ENCODE measurements at regions not wholly inside any gene's neighbourhood (a gene's known extent, or its start where the extent isn't known, plus 50 kb on each side); places are given as distances from the start of the nearest gene placed in this dataset.

GRCh38 chr7:84640637-84641036, 446.0 kb upstream of the SEMA3A start:
- DNase-seq: no peak
- no peaks in the 10 kb centered on the region for H3K27me3 ChIP-seq (ENCODE audit: control insufficient read depth, insufficient read depth)
- peaks cover 4% of the 10 kb centered on the region for H3K4me1 ChIP-seq (ENCODE audit: control insufficient read depth, insufficient read depth, low read length)
- no peak overlapping the region for H3K27ac ChIP-seq (ENCODE audit: low read length)
- H3K4me3 ChIP-seq (ENCODE audit: low read length): no peak overlapping the region
- WGBS: 84% methylated on average over 1 of the region's 1 CpG
- H3K9me3 ChIP-seq (ENCODE audit: control insufficient read depth, low read length): no peaks in the 10 kb centered on the region
- intact Hi-C loops (cut with DNase I): no loop called here
- ATAC-seq: no peak

- intact Hi-C loops (cut with DNase I): no loop called here
- no peak for ATAC-seq
These were observed 443.7 kb upstream of the SEMA3A start for GRCh38 chr7:84638339-84638697.

GRCh38 chr7:84637568-84638338, 443.2 kb upstream of the SEMA3A start:
- WGBS: 71% methylated on average over 2 of the region's 2 CpGs

More at GRCh38 chr7:84638339-84638697, 443.7 kb upstream of the SEMA3A start:
- no peak for DNase-seq
- no peaks in the 10 kb centered on the region for H3K9me3 ChIP-seq (ENCODE audit: control insufficient read depth, low read length)
- H3K27me3 ChIP-seq (ENCODE audit: control insufficient read depth, insufficient read depth): no peaks in the 10 kb centered on the region
- no peak overlapping the region for H3K27ac ChIP-seq (ENCODE audit: low read length)
- no peak overlapping the region for H3K4me3 ChIP-seq (ENCODE audit: low read length)
- peaks cover 4% of the 10 kb centered on the region for H3K4me1 ChIP-seq (ENCODE audit: control insufficient read depth, insufficient read depth, low read length)

GRCh38 chr7:84631913-84632312, 437.3 kb upstream of the SEMA3A start:
- intact Hi-C loops (cut with DNase I): no loop called here
- ATAC-seq: no peak
- Histone ChIP-seq H3K27ac (ENCODE audit: low read length) (no peak overlapping the region), H3K27me3 (ENCODE audit: control insufficient read depth, insufficient read depth) (no peaks in the 10 kb centered on the region), H3K9me3 (ENCODE audit: control insufficient read depth, low read length) (peaks cover 3% of the 10 kb centered on the region), H3K4me1 (ENCODE audit: control insufficient read depth, insufficient read depth, low read length) (no peaks in the 10 kb centered on the region), H3K4me3 (ENCODE audit: low read length) (no peak overlapping the region)
- no peak for DNase-seq
- WGBS: 83% methylated on average over 4 of the region's 4 CpGs

More at GRCh38 chr7:84637568-84638338, 443.2 kb upstream of the SEMA3A start:
- DNase-seq (no peak), ATAC-seq (peak in 1 of 2 donors; percentile 46)
- intact Hi-C loops (cut with DNase I): no loop called here
- Histone ChIP-seq H3K27ac (ENCODE audit: low read length) (no peak overlapping the region), H3K4me3 (ENCODE audit: low read length) (no peak overlapping the region), H3K9me3 (ENCODE audit: control insufficient read depth, low read length) (no peaks in the 10 kb centered on the region), H3K4me1 (ENCODE audit: control insufficient read depth, insufficient read depth, low read length) (peaks cover 4% of the 10 kb centered on the region), H3K27me3 (ENCODE audit: control insufficient read depth, insufficient read depth) (no peaks in the 10 kb centered on the region)

GRCh38 chr7:84629640-84630318, 435.2 kb upstream of the SEMA3A start:
- Histone ChIP-seq H3K9me3 (ENCODE audit: control insufficient read depth, low read length) (peaks cover 3% of the 10 kb centered on the region), H3K27ac (ENCODE audit: low read length) (no peak overlapping the region), H3K4me1 (ENCODE audit: control insufficient read depth, insufficient read depth, low read length) (no peaks in the 10 kb centered on the region), H3K27me3 (ENCODE audit: control insufficient read depth, insufficient read depth) (no peaks in the 10 kb centered on the region), H3K4me3 (ENCODE audit: low read length) (no peak overlapping the region)
- DNase-seq (no peak), ATAC-seq (no peak)
- intact Hi-C loops (cut with DNase I): no loop called here
- WGBS: 94% methylated on average over 2 of the region's 2 CpGs

- no peaks in the 10 kb centered on the region for H3K27me3 ChIP-seq (ENCODE audit: control insufficient read depth, insufficient read depth)
- peaks cover 3% of the 10 kb centered on the region for H3K9me3 ChIP-seq (ENCODE audit: control insufficient read depth, low read length)
- intact Hi-C loops (cut with DNase I): no loop called here
- ATAC-seq (no peak), DNase-seq (no peak)
- no peak overlapping the region for H3K27ac ChIP-seq (ENCODE audit: low read length)
- WGBS: 97% methylated on average over 3 of the region's 3 CpGs
- no peak overlapping the region for H3K4me3 ChIP-seq (ENCODE audit: low read length)
- no peaks in the 10 kb centered on the region for H3K4me1 ChIP-seq (ENCODE audit: control insufficient read depth, insufficient read depth, low read length)
These were observed 434.6 kb upstream of the SEMA3A start for GRCh38 chr7:84629216-84629615.

- intact Hi-C loops (cut with DNase I): no loop called here
- ATAC-seq (no peak), DNase-seq (no peak)
- Histone ChIP-seq H3K4me3 (ENCODE audit: low read length) (no peak overlapping the region), H3K9me3 (ENCODE audit: control insufficient read depth, low read length) (peaks cover under 1% of the 10 kb centered on the region), H3K27ac (ENCODE audit: low read length) (no peak overlapping the region), H3K4me1 (ENCODE audit: control insufficient read depth, insufficient read depth, low read length) (no peaks in the 10 kb centered on the region), H3K27me3 (ENCODE audit: control insufficient read depth, insufficient read depth) (no peaks in the 10 kb centered on the region)
- WGBS: 75% methylated on average over 2 of the region's 2 CpGs
These were observed 432.7 kb upstream of the SEMA3A start for GRCh38 chr7:84627250-84627649.

GRCh38 chr7:84624927-84625326, 430.3 kb upstream of the SEMA3A start:
- intact Hi-C loops (cut with DNase I): no loop called here
- Histone ChIP-seq H3K4me3 (ENCODE audit: low read length) (no peak overlapping the region), H3K27ac (ENCODE audit: low read length) (no peak overlapping the region), H3K4me1 (ENCODE audit: control insufficient read depth, insufficient read depth, low read length) (no peaks in the 10 kb centered on the region), H3K9me3 (ENCODE audit: control insufficient read depth, low read length) (no peaks in the 10 kb centered on the region), H3K27me3 (ENCODE audit: control insufficient read depth, insufficient read depth) (no peaks in the 10 kb centered on the region)
- WGBS: 87% methylated on average over 2 of the region's 2 CpGs
- DNase-seq (no peak), ATAC-seq (no peak)

- Histone ChIP-seq H3K4me3 (ENCODE audit: low read length) (no peak overlapping the region), H3K4me1 (ENCODE audit: control insufficient read depth, insufficient read depth, low read length) (no peaks in the 10 kb centered on the region), H3K9me3 (ENCODE audit: control insufficient read depth, low read length) (no peaks in the 10 kb centered on the region), H3K27ac (ENCODE audit: low read length) (no peak overlapping the region), H3K27me3 (ENCODE audit: control insufficient read depth, insufficient read depth) (no peaks in the 10 kb centered on the region)
- ATAC-seq: no peak
- DNase-seq: no peak
- intact Hi-C loops (cut with DNase I): no loop called here
- 53% methylated on average over 1 of the region's 1 CpG for WGBS
These were observed 429.9 kb upstream of the SEMA3A start for GRCh38 chr7:84624527-84624926.

- H3K4me3 ChIP-seq (ENCODE audit: low read length): no peak overlapping the region
- ATAC-seq: peak in 1 of 2 donors; percentile 48
- WGBS: 76% methylated on average over 4 of the region's 4 CpGs
These were observed 422.9 kb upstream of the SEMA3A start for GRCh38 chr7:84617265-84618030.

GRCh38 chr7:84614821-84615501, 420.4 kb upstream of the SEMA3A start:
- Histone ChIP-seq H3K4me3 (ENCODE audit: low read length) (no peak overlapping the region), H3K9me3 (ENCODE audit: control insufficient read depth, low read length) (no peaks in the 10 kb centered on the region), H3K27me3 (ENCODE audit: control insufficient read depth, insufficient read depth) (no peaks in the 10 kb centered on the region), H3K27ac (ENCODE audit: low read length) (no peak overlapping the region), H3K4me1 (ENCODE audit: control insufficient read depth, insufficient read depth, low read length) (no peaks in the 10 kb centered on the region)
- ATAC-seq: no peak
- intact Hi-C loops (cut with DNase I): no loop called here
- no peak for DNase-seq

More at GRCh38 chr7:84617265-84618030, 422.9 kb upstream of the SEMA3A start:
- intact Hi-C loops (cut with DNase I): no loop called here
- no peak overlapping the region for H3K27ac ChIP-seq (ENCODE audit: low read length)
- no peaks in the 10 kb centered on the region for H3K27me3 ChIP-seq (ENCODE audit: control insufficient read depth, insufficient read depth)
- no peaks in the 10 kb centered on the region for H3K4me1 ChIP-seq (ENCODE audit: control insufficient read depth, insufficient read depth, low read length)
- no peak for DNase-seq
- H3K9me3 ChIP-seq (ENCODE audit: control insufficient read depth, low read length): no peaks in the 10 kb centered on the region

Measured in right cardiac atrium (tissue), 5 donors.